NCI-H748 (cell line): ENCODE measurements at regions not wholly inside any gene's neighbourhood (a gene's known extent, or its start where the extent isn't known, plus 50 kb on each side); places are given as distances from the start of the nearest gene placed in this dataset.

ENCODE experiments used
- DNase-seq: peaks from one replicate; lab custom pipeline; 2025; ENCODE audit not compliant: unreplicated experiment; lab: John Stamatoyannopoulos, UW

DNA sequence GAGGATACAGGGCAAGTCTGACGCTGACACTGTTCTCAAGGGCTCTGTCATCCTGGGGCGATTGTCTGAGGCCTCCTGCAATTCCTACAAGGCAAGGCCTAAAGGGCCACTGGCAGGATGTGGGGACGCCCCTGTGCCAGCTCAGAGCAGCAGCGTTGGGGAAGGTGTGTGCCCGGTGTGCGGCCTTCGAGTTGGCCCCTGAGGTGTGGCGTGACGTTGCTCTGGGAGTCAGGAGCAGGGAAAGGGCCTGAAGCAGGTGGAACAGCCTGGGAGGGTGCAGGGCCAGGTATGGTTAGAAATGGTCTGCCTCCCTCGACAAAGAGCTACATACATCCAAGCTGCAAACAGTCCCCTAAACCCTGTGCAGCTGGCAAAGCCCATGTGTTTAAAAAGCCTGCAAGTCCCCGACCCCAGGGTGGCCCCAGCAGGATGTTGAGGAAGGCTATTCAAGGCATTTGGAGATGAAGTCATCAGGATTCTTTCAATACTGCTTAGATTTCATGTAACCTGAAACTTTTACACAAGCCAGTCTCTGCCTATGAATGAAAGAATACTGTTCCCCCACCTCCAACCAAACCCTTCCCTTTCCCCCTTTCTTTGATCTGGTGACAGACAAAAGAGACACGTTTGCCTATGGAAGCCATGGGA lies 142.5 kb upstream of the TNS3 start:
- DNase-seq, result peak; percentile 33

DNA sequence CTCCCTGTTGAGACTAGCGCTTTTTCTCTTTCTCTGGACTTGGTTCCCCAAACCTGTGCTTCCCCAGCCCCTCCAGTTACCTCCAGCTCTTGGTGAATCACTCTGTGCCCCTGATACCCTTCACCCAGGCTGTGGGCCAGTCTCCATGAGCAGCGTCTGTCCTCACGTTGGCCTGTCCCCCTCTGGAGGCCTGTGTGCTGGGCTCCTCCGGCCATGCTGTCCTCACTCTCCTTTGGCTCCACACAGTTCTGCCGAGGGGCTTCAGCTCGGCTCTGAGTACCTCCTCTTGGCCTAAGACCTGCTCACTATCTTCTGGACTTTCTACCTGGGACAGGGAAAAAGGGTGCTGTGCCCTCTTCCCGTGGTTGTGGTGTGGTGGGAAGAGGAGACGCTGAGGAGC lies 140.2 kb upstream of the TNS3 start:
- no peak for DNase-seq

DNA sequence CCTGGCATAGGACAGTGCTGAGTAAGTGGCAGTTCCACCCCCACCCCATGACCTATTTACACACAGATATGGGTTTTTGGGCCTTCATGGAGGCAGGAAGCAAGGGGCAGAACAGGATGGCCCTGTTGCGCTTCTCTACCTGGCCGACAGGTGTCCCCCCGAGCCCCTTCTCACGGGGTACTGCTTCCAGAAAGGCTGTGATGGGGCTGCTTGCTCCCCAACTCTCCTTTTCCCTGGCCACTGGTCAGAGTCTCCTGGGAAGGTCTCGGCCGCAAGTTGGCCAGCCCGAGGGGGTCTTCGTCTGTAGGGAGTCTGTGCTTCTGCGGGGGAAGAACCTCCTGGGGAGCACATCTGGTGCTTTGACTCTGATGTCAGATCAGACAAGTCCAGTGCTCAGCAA lies 139.8 kb upstream of the TNS3 start:
- DNase-seq, result no peak

DNA sequence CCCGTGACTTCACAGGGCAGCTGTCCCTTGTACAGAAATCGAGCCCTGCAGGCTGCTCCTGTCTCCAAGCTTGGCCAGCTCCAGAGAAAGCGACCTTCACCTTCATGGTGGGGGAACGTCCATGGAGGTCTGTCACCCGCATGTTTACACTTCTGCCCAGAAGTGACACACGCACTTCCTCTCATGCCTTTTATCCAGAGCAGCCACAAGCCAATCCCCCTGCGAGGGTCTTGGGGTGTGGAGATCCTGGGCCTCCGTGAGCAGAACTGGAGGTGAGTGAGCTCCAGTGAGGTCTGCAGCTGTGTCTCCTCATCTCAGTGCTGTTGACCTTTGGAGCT lies 139.0 kb upstream of the TNS3 start:
- DNase-seq, result no peak

DNA sequence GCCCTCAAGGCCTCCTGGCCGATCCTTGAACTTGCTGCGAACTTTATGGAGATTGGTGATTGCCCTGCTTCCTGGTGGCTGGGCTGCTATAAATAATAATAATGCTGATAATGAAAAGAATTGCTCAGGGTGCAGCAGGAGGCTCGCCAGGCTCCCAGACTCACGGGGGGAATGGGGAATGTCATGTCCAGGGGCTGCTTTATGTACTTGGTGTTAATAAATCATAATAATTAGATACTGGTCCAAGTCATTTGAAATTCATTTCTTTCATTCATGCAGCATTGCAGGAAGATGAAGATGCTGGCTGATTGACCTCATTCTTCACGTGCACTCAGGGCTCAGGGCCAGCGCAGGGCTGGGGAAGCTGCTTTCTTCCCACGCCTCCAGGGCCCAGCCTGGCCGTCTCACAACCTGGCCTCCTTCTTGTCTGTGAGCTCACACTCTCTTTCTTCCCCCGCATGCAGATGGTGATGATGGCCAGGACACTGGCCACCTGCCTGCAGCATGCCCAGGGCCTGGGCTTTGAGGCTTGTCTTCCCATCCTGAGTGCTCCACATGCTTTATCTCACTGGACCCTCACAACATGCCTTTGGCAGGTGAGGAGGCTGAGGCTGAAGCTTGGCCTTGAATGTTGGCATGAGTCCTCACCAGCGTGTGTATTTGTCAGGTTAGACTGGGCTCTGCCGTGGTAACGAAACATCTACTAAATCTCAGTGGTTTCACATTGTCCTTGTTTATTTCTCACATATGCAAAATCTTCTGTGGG lies 138.4 kb upstream of the TNS3 start:
- no peak for DNase-seq

DNA sequence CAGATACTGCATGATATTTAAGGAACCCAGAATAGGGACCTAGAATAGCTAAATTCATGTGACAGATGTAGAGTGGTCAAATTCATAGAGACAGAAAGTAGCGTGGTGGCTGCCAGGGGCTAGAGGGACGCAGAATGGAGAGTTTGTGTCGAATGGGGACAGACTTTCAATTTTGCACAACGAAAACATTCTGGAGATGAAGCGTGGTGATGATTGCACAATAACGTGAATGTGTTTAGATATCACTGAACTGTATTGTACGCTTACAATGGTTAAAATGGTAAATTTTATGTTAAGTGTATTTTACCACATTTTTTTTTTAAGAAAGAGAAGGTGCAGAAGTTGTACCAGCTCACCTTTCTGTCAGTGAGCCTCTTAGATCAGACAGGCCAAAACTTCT lies 137.8 kb upstream of the TNS3 start:
- DNase-seq, result no peak

DNA sequence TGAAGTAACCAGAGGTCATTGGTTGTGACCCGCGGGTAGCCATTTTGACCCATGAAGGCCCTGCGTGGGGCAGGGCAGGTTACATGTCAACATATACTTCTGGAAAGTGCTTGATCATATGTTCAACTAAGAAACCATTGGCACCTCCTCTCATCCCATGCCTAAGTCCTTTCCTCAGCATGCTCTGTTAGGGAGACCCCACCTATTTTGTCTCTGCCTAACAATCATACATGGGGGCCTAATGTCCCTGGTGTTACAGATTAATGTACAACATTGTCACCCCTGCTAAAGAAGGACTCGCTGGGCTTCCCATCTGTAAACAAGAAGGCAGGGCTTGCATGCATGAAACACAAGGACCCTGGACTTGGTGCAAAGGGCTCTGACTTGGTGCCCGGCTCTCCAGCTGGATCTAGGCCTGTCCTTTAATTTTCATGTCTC lies 133.7 kb upstream of the TNS3 start:
- no peak for DNase-seq

DNA sequence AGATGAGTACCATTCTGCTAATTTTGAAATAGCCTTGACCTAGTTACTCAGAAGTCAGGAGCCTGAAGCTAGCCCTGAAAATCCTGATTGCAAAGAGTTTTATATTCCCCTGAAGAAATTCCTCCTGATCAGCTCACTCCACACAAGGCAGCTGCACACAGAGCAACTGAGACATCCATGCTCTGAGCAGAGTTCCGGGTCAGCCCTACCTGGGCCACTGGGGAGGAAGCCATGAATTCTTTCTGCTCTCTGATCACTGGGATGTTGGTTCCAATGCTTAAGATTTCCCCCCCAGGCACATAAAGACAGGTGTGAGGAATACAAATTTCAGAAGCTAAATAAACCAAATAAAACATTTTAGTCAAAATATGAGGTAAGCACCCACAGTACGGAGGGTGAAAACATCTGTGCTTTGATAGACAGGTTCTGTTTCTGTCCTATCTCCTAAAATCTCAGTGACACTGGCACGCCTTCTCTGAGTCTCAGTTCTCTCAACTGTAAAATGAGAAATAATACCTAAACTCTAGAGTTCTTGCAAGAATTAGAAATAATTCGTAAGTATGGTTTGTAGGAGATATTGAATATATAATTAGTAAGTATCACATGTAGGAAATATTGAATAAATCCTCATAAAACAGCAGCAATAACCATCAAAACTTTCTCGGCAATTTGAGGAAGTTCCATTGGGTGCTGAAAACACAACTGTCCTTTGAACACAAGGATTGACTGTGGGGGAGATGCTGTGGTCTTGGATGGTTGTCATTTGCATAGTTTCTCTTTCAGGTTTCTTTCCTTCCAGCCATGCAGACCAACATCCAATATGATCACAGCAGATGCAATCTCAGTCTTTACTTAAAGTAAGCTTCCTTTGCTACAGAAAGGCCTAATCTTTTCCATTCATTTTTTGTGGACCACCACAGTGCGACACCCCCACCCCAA lies 133.0 kb upstream of the TNS3 start:
- DNase-seq, result no peak

DNA sequence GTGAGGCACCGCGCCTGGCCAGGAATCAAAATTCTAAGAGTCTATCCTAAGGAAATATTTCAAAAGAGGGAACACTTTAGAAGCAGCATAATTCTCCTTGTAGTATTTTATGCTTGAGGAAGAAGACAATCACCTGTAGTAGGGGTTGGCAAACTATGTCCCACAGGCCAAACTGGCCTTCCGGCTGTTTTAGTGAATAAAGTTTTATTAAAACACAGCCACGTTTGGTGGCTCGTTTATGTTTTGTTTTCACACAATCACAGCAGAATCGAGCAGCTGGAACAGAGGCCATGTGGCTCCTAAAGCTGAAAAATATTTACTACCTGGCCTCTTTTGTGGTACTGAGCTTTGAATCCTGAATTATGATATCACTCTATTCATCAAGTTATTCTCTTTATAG lies 131.7 kb upstream of the TNS3 start:
- no peak for DNase-seq

DNA sequence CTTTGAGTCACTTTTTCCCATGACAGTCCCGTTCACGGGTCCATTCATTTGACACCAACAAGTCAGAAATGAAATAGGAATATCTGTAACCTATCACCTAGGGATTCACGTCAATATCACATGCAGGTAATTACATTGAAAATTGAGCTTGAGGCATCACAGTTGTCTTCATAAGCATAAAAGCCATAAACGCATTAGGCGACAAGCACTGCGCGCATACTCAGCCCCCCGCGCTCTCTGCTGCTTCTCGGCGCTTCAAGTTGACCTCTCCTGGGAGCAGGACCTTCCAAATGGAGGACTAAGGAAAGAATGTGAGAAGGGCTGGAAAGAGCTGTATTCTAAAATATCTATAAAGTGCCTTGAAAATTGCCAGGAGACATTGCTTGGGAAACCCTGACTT lies 130.5 kb upstream of the TNS3 start:
- DNase-seq, result no peak

DNA sequence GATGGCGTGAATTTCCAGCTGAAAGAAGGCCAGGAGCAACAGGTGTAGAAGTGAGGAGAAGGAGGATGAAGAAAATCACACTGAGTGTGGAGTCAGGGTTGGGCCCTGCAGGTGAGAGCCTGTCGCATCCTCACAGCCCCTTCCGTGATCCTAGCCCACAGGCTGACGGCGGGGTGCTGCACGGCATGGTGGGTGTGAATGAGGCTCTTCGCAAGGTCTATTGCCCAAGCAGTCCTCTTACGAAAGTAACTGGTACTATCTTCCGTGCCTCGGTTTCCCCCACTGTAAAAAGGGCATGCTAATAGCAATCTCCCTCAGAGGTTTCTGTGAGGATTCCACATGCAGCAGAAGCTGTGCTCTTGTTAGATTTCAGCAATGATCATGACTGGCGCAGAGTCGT lies 129.9 kb upstream of the TNS3 start:
- no peak for DNase-seq

DNA sequence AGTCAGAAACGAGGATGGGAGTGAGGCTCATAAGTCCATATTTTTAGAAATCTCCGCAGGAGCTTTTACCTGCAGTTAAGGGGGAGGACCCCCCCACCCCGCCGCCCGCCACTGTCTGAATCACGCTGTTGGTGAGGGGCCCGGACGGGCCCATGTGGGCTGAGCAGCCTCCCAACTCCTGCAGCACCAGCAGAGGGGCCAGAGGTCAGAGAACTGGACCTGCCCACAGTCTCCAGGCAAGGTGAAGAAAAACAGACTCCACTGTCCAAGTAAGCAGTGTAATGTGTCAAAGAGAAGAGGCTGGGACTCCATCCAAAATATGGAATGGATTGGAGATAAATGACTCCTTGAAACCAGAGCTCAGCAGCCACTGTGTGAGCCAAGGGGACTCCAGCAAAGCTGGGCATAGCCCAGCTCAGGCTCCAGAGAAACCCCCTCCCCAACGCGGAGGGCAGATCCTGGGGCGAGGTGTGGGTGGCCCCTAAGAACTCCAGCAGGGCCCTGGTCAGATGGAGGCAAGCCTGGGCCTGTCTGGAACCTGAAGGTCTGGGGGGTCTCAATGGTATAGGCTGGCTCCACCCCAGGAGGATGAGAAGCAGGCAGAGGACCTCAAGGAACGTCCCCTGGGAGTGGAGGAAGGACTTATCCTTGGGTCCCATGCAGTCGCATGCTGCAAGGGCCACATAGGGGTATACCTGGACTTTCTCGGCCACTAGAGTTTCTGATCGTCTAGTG lies 128.5 kb upstream of the TNS3 start:
- DNase-seq, result no peak

DNA sequence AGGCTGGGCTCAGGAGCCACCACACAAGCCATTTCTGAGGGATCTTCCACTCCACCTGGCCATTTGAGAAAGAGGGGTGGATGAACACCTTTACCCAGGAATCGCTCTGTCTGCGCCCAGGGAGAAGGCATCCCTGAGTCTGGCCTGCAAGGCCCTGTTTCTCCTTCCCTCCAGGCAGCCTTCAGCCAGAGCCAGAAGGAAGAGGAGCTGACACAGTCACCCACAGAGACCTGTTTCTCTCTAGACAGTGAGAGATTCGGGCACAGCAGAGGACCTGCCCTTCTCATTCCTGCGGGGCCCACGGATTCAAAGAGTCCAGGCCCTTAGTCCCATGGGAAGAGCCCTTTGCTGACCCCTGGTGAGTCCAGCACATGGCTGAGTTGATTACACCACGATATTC lies 127.5 kb upstream of the TNS3 start:
- no peak for DNase-seq

DNA sequence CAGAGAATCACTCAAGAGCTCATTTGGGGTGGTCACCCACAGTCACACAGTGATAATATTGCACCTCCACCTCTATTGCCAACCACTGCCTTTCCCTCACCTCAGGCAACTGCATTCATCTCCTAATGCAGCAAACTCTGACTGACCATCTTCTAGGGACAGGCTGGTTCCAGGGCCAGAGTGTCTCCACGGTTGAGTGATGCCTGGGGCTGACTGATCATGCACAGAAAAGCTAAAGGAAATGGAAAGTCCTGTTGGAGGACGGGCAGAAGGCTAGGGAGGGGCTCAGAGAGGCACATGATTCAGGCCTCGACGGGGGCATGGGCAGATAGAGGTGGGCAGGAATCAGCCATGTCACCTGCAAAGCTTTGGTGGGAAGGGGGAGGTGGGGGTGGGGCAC lies 127.1 kb upstream of the TNS3 start:
- DNase-seq, result no peak

DNA sequence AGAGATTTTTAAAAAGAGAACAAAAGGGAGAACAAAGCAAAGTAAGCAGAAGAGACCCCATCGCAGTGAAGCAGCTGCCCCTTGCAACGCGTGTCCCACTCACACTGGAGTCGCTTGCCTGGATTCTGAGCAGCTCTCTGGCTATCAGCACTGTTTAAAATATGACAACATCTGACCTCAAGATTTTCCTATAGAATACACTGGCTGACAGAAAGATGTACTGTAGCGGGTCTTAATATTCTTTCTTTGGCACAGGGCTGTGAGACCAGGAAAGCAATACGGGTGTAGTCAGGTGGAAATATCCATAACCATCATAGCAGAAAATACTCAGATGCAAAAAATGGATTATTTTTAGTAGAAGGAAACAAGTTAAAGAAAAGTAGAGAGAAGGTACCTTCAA lies 125.7 kb upstream of the TNS3 start:
- DNase-seq, result no peak

DNA sequence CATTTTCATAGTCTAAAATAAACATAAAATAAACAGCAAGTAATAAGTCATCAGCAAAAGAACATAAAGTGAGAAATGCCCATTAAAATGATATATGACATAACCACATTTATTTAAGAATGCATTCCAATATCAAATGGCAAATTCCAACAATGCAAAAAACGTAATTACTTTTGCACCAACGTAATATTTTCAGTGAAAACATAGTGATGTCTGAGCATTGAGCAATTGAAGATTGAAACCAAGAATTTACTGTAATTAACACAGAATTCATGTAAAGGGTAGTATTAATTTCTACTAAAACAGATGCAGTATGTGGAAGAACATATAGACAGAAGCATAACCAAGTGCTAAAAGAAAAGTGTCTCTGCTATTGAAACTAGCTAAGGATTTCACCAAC lies 123.0 kb upstream of the TNS3 start:
- DNase-seq, result no peak

DNA sequence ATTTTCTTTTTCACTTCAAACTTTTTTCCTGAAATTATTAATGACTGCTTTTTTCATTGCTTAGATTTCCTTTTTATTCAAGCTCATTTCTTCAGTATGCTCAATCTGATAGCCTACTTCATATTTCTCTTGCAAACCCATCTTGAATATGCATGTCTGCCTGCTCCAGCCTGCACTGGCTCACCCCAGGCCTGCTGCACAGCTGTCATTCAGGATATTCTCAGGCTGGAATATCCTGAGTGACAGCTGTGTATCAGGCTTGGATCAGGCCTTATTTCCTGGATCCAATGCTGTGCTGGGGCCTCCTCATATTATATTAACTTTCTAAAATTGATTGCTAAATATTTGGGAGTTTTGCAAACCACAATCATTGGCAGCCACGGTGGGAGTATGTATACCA lies 120.2 kb upstream of the TNS3 start:
- no peak for DNase-seq

DNA sequence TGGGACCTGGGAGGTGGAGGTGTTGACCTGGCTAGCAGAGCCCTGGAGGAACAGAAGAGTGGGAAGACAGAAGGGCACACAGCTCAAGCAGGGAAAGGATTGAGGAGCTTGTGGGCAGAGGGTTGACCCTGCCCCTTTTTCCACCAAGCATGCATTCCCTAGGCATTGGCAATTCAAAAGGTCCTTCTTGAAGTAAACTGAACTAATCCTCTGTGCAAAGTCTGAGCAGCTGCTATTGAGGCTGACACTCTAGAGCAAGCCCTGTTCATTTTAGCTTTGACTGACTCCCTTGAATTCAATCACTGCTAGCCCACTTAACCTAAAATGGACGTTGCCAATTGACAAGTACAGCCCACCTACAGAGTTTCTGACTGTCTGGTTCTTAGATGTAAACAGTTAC lies 116.5 kb upstream of the TNS3 start:
- no peak for DNase-seq

DNA sequence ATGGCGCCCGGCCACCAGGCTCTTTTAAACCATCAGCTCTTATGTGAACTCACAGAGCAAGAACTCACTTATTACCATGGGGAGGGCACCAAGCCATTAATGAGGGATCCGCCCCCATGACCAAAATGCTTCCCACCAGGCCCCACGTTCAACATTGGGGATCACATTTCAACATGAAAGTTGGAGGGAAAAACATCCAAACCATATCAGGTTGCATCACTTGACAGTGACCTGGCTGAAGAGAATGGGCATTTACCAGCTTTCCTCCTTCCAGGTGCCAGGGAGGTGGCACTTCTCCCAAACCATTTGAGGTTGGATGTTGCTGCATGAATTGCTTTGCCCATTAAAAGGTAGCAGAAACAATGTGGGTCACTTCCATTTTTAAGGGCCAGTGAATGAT lies 115.6 kb upstream of the TNS3 start:
- peak; percentile 25 for DNase-seq

DNA sequence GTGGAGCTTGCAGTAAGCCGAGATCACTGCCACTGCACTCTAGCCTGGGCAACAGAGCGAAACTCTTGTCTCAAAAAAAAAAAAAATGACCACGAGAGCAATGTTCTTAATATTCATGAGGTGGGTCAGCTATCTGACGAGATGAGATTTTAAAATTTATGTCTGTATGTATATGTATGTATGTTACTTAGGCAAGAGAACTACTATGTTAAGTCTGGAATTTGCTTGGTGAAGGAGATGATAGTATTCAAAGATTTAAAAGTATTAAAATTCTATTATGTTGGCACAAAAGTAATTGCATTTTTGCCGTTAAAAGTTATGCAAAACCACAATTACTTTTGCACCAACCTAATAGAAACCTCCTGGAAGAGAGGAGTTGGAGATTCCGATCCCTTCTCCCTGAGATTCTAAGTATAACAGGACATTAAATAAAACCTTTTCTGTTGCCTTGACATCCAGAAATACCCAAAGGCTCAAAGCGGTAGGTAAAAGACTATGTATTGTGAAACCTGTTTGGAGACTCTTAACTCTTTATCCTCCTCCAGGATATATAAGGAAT lies 114.3 kb upstream of the TNS3 start:
- no peak for DNase-seq

DNA sequence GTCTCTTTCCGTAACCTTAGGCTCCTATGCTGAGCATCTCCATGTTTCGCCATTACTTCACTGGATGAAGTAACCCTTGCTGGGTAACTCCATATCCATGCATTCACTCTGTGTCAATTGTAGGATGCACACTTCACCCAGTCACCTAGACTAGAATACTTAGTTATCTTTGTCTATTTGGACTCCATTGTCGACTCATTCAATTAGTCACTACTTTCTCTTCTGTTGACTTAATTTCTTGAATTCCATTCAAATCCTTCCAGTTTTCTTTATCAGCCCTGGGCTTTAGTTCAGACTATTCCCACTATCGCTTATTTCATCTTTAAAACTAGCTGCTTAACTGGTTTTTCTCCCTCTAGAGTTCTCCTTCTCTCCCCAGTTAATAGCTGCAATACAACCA lies 111.3 kb upstream of the TNS3 start:
- no peak for DNase-seq
